ENCODE measurements at regions not wholly inside any gene's neighbourhood (a gene's known extent, or its start where the extent isn't known, plus 50 kb on each side); places are given as distances from the start of the nearest gene placed in this dataset.
A peak's percentile ranks its signal among the peaks of the same experiment; 100 is the strongest.

DNA sequence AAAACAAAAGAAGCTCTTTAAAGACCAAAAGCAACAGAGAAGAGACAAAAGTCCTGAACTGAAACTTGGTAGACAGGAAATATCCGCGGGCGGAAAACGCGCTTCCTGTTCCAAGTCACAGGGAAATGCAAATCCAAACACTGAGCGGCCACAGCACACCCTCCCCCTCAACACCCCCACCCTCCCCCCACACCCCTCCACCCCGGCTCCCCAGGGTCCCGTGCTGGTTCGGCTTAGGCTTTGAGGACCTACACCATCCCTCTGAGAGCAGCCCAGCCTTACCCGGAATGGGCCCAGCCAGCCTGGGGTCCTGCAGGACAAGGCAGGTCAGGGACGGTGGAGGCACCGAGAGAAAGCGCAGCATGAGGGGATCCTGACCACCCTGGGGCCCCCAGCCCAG, 160.4 kb downstream of the BRD1 start:
- Histone ChIP-seq H3K27ac (peak overlapping the region in 2 of 5 donors; percentile 17 to 45), H3K36me3 (replicated peaks in 1 of 2) (no peaks in the 10 kb centered on the region), H3K4me1 (replicated peaks in 1 of 2) (no peaks in the 10 kb centered on the region), H3K9me3 (replicated peaks in 1 of 3) (no peaks in the 10 kb centered on the region), H3K27me3 (peaks cover 37% of the 10 kb centered on the region), H3K4me3 (no peak overlapping the region)
- TF ChIP-seq, protein P1, sequence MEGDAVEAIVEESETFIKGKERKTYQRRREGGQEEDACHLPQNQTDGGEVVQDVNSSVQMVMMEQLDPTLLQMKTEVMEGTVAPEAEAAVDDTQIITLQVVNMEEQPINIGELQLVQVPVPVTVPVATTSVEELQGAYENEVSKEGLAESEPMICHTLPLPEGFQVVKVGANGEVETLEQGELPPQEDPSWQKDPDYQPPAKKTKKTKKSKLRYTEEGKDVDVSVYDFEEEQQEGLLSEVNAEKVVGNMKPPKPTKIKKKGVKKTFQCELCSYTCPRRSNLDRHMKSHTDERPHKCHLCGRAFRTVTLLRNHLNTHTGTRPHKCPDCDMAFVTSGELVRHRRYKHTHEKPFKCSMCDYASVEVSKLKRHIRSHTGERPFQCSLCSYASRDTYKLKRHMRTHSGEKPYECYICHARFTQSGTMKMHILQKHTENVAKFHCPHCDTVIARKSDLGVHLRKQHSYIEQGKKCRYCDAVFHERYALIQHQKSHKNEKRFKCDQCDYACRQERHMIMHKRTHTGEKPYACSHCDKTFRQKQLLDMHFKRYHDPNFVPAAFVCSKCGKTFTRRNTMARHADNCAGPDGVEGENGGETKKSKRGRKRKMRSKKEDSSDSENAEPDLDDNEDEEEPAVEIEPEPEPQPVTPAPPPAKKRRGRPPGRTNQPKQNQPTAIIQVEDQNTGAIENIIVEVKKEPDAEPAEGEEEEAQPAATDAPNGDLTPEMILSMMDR (IDR thresholded peaks at IDR 0.05), result no peak
- TF ChIP-seq POLR2A (IDR thresholded peaks at IDR 0.05), result no peak
- peak in 2 of 7 donors; percentile 36 to 64 for DNase-seq
- intact Hi-C loops (cut with DNase I), result no loop called here
- WGBS, 4 donors, result 28 to 38% (median 36%) methylated on average over 10 to 13 of the region's 13 CpGs

- peaks cover 30% of the 10 kb centered on the region for H3K27me3 ChIP-seq
- 68 to 79% (median 73%) methylated on average over 11 of the region's 11 CpGs for WGBS, 4 donors
- no peak for DNase-seq
These were observed 161.4 kb downstream of the BRD1 start for GRCh38 chr22:49666146-49666809.

DNA sequence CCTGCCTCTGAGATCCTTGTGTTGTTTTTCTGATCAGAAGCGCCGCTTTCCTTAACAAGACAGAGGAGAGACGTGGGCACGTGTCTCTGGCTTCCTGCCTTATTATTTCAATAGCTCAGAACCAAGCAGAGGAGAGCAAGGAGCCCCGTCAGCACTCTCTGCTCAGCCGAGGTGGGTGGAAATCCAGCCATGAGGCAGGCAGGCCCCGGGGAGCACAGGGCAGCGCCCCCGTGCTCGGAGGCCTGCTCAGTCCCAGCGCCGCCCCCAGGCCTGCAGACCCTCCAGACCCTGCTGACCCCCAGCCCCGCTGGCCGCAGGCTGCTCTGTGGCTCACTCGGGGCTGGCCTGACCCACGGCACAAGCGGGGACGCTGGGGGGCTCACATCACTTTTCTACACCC, 162.8 kb downstream of the BRD1 start:
- DNase-seq, result peak in 1 of 7 donors; percentile 18
- H3K9me3 ChIP-seq (replicated peaks in 1 of 3), result no peaks in the 10 kb centered on the region
- intact Hi-C loops (cut with DNase I), result no loop called here
- no peaks in the 10 kb centered on the region for H3K4me1 ChIP-seq (replicated peaks in 1 of 2)
- H3K27me3 ChIP-seq, result peaks cover 16% of the 10 kb centered on the region
- no peak for TF ChIP-seq POLR2A (IDR thresholded peaks at IDR 0.05)
- TF ChIP-seq, protein P1 (IDR thresholded peaks at IDR 0.05), result no peak
- 40 to 63% (median 47%) methylated on average over 7 to 18 of the region's 18 CpGs for WGBS, 4 donors
- H3K36me3 ChIP-seq (replicated peaks in 1 of 2), result no peaks in the 10 kb centered on the region
- H3K4me3 ChIP-seq, result no peak overlapping the region
- H3K27ac ChIP-seq, result peak overlapping the region in 1 of 5 donors; percentile 40

More at GRCh38 chr22:49666146-49666809, 161.4 kb downstream of the BRD1 start:
- no peaks in the 10 kb centered on the region for H3K36me3 ChIP-seq (replicated peaks in 1 of 2)
- H3K4me1 ChIP-seq (replicated peaks in 1 of 2), result no peaks in the 10 kb centered on the region
- H3K9me3 ChIP-seq (replicated peaks in 1 of 3), result no peaks in the 10 kb centered on the region
- H3K4me3 ChIP-seq, result no peak overlapping the region
- peak overlapping the region in 2 of 5 donors; percentile 16 to 17 for H3K27ac ChIP-seq
- intact Hi-C loops (cut with DNase I), result no loop called here
- no peak for TF ChIP-seq POLR2A (IDR thresholded peaks at IDR 0.05)
- TF ChIP-seq, protein P1 (IDR thresholded peaks at IDR 0.05), result no peak

GRCh38 chr22:49664371-49664881, 163.2 kb downstream of the BRD1 start:
- Histone ChIP-seq H3K4me3 (no peak overlapping the region), H3K36me3 (replicated peaks in 1 of 2) (no peaks in the 10 kb centered on the region), H3K9me3 (replicated peaks in 1 of 3) (no peaks in the 10 kb centered on the region), H3K27me3 (peaks cover 13% of the 10 kb centered on the region), H3K27ac (no peak overlapping the region), H3K4me1 (replicated peaks in 1 of 2) (no peaks in the 10 kb centered on the region)
- intact Hi-C loops (cut with DNase I), result no loop called here
- WGBS, 4 donors, result 34 to 74% (median 60%) methylated on average over 13 to 21 of the region's 21 CpGs
- DNase-seq, result peak in 1 of 7 donors; percentile 10
- TF ChIP-seq, protein P1 (IDR thresholded peaks at IDR 0.05), result no peak
- no peak for TF ChIP-seq POLR2A (IDR thresholded peaks at IDR 0.05)

Data from adrenal gland (tissue), 9 donors.